ENCODE measurements at regions not wholly inside any gene's neighbourhood (a gene's known extent, or its start where the extent isn't known, plus 50 kb on each side); places are given as distances from the start of the nearest gene placed in this dataset.

DNA sequence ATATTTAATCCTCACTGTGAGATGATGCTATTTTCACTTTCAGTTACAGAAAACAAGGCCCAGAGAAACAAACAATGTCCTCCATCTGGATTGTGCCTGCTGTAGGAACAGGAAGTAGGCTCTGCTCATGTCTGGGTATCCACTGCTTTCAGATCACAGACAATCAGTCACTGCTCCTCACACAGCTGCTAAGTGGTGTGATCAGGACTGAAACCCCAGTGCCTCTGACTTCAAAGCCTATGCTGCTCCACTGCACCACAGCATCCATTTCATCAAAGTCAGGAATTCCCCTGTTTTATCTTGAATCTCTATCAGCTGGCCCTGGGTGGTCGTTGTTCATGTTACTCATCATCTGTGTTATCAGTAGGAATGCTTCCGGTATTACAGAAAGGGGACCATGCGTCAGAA is 303.8 kb upstream of the TRIB2 start:
- no peak for TF ChIP-seq YY1 (IDR thresholded peaks at IDR 0.05; ENCODE audit: extremely low read depth, insufficient replicate concordance, low read depth, low read length)
- CTCF ChIA-PET, result no interaction called here
- H3K4me2 ChIP-seq (ENCODE audit: low read length), result no peak overlapping the region

DNA sequence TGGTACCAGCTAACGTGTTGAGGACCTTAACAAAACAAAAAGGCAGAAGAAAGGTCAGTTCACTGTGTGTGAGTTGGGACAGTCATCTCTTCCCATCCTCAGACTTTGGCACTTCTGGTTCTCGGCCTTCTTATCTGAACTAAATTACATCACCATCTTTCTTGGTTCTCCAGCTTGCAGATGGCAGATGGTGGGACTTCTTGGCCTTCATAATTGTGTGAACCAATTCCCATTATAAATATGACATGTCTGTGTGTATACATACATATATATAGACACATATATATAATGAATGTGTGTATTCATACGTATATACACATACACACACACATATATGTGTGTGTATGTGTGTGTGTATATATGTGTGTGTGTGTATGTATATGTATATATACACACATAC is 301.2 kb upstream of the TRIB2 start:
- intact Hi-C loops (cut with micrococcal nuclease), result no loop called here
- Histone ChIP-seq H3K79me2 (ENCODE audit: insufficient read depth, low read length) (no peaks in the 10 kb centered on the region), H3K9me3 (ENCODE audit: control insufficient read depth in 1 of 2, insufficient read depth in 1 of 2, low read depth in 1 of 2, low read length in 2 of 2) (no peaks in the 10 kb centered on the region), H3K36me3 (ENCODE audit: control insufficient read depth in 1 of 2, insufficient read depth in 2 of 2, low read length in 2 of 2) (no peaks in the 10 kb centered on the region), H3K9ac (ENCODE audit: low read length) (no peak overlapping the region), H2AFZ (ENCODE audit: low read depth, low read length, poor library complexity, severe bottlenecking) (no peak overlapping the region), H3K4me2 (ENCODE audit: low read length) (no peak overlapping the region), H4K20me1 (ENCODE audit: insufficient read depth) (no peaks in the 10 kb centered on the region), H3K27ac (ENCODE audit: low read depth, low read length) (no peak overlapping the region), H3K27me3 (ENCODE audit: insufficient read depth, low read length) (no peaks in the 10 kb centered on the region), H3K4me1 (ENCODE audit: control insufficient read depth in 1 of 2, insufficient read depth in 2 of 2, low read length in 2 of 2) (no peaks in the 10 kb centered on the region), H3K9me2 (ENCODE audit: insufficient read depth) (no peaks in the 10 kb centered on the region), H3K4me3 (replicated peaks in 1 of 2; ENCODE audit: low read depth in 1 of 2, low read length in 2 of 2) (no peak overlapping the region)
- CTCF ChIA-PET, result interaction anchor here (1.1 kb wide), 1 partner anchor 591 kb away, joined by 4 read pairs; no protein-coding TSS in a partner anchor
- RAD21 ChIA-PET (ENCODE audit: low non-redundant PET in 1 of 2, low total read pairs in 2 of 2, uncharacterized antibody in 2 of 2, unreplicated experiment in 2 of 2), result no interaction called here
- DNase-seq (ENCODE audit: low read depth, low spot score) (no peak), ATAC-seq (no peak)
- POLR2A ChIA-PET, result no interaction called here
- TF ChIP-seq SP1 (IDR thresholded peaks at IDR 0.05; ENCODE audit: low read depth) (no peak), CBX3 (IDR thresholded peaks at IDR 0.05; ENCODE audit: low read depth) (no peak), POLR2A (IDR thresholded peaks at IDR 0.05; ENCODE audit: borderline replicate concordance, extremely low read depth, insufficient read depth, insufficient read length) (no peak), EGR1 (IDR thresholded peaks at IDR 0.05; ENCODE audit: low read depth) (no peak), SRF (IDR thresholded peaks at IDR 0.05; ENCODE audit: low read depth) (no peak), TCF7L2 (IDR thresholded peaks at IDR 0.05; ENCODE audit: borderline replicate concordance, extremely low read depth, insufficient read depth, insufficient read length) (no peak), FOSL1 (IDR thresholded peaks at IDR 0.05; ENCODE audit: low read depth) (no peak), ZNF274 (IDR thresholded peaks at IDR 0.05; ENCODE audit: low read depth, low read length) (no peak), ELF1 (IDR thresholded peaks at IDR 0.05; ENCODE audit: borderline replicate concordance, low read depth) (no peak), SIN3A (IDR thresholded peaks at IDR 0.05; ENCODE audit: low read depth) (no peak), YY1 (IDR thresholded peaks at IDR 0.05; ENCODE audit: extremely low read depth, insufficient replicate concordance, low read depth, low read length) (no peak)
- TF ChIP-seq, protein P1, sequence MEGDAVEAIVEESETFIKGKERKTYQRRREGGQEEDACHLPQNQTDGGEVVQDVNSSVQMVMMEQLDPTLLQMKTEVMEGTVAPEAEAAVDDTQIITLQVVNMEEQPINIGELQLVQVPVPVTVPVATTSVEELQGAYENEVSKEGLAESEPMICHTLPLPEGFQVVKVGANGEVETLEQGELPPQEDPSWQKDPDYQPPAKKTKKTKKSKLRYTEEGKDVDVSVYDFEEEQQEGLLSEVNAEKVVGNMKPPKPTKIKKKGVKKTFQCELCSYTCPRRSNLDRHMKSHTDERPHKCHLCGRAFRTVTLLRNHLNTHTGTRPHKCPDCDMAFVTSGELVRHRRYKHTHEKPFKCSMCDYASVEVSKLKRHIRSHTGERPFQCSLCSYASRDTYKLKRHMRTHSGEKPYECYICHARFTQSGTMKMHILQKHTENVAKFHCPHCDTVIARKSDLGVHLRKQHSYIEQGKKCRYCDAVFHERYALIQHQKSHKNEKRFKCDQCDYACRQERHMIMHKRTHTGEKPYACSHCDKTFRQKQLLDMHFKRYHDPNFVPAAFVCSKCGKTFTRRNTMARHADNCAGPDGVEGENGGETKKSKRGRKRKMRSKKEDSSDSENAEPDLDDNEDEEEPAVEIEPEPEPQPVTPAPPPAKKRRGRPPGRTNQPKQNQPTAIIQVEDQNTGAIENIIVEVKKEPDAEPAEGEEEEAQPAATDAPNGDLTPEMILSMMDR (IDR thresholded peaks at IDR 0.05 in 2 of 3, conservative IDR thresholded peaks at IDR 0.05 in 1 of 3; ENCODE audit: borderline replicate concordance in 1 of 3, insufficient read depth in 1 of 3, low read depth in 2 of 3, low read length in 2 of 3), result no peak
- TF ChIP-seq, protein P2, sequence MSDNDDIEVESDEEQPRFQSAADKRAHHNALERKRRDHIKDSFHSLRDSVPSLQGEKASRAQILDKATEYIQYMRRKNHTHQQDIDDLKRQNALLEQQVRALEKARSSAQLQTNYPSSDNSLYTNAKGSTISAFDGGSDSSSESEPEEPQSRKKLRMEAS (IDR thresholded peaks at IDR 0.05), result no peak
- TF ChIP-seq, protein P3, sequence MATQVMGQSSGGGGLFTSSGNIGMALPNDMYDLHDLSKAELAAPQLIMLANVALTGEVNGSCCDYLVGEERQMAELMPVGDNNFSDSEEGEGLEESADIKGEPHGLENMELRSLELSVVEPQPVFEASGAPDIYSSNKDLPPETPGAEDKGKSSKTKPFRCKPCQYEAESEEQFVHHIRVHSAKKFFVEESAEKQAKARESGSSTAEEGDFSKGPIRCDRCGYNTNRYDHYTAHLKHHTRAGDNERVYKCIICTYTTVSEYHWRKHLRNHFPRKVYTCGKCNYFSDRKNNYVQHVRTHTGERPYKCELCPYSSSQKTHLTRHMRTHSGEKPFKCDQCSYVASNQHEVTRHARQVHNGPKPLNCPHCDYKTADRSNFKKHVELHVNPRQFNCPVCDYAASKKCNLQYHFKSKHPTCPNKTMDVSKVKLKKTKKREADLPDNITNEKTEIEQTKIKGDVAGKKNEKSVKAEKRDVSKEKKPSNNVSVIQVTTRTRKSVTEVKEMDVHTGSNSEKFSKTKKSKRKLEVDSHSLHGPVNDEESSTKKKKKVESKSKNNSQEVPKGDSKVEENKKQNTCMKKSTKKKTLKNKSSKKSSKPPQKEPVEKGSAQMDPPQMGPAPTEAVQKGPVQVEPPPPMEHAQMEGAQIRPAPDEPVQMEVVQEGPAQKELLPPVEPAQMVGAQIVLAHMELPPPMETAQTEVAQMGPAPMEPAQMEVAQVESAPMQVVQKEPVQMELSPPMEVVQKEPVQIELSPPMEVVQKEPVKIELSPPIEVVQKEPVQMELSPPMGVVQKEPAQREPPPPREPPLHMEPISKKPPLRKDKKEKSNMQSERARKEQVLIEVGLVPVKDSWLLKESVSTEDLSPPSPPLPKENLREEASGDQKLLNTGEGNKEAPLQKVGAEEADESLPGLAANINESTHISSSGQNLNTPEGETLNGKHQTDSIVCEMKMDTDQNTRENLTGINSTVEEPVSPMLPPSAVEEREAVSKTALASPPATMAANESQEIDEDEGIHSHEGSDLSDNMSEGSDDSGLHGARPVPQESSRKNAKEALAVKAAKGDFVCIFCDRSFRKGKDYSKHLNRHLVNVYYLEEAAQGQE (IDR thresholded peaks at IDR 0.05; ENCODE audit: low read depth), result no peak
- BruUV-seq (replicated peaks), result no TSS peak

More for the DNA sequence above, 303.8 kb upstream of the TRIB2 start:
- no peaks in the 10 kb centered on the region for H3K9me3 ChIP-seq (ENCODE audit: control insufficient read depth in 1 of 2, insufficient read depth in 1 of 2, low read depth in 1 of 2, low read length in 2 of 2)
- no peak overlapping the region for H3K9ac ChIP-seq (ENCODE audit: low read length)
- H2AFZ ChIP-seq (ENCODE audit: low read depth, low read length, poor library complexity, severe bottlenecking), result no peak overlapping the region
- BruUV-seq (replicated peaks), result no TSS peak
- H3K4me3 ChIP-seq (replicated peaks in 1 of 2; ENCODE audit: low read depth in 1 of 2, low read length in 2 of 2), result no peak overlapping the region
- H3K9me2 ChIP-seq (ENCODE audit: insufficient read depth), result no peaks in the 10 kb centered on the region
- no peak overlapping the region for H3K27ac ChIP-seq (ENCODE audit: low read depth, low read length)
- no peaks in the 10 kb centered on the region for H3K4me1 ChIP-seq (ENCODE audit: control insufficient read depth in 1 of 2, insufficient read depth in 2 of 2, low read length in 2 of 2)
- ATAC-seq (no peak), DNase-seq (ENCODE audit: low read depth, low spot score) (no peak)
- no peaks in the 10 kb centered on the region for H3K27me3 ChIP-seq (ENCODE audit: insufficient read depth, low read length)
- H3K36me3 ChIP-seq (ENCODE audit: control insufficient read depth in 1 of 2, insufficient read depth in 2 of 2, low read length in 2 of 2), result no peaks in the 10 kb centered on the region
- H4K20me1 ChIP-seq (ENCODE audit: insufficient read depth), result no peaks in the 10 kb centered on the region
- ChIA-PET RAD21 (ENCODE audit: low non-redundant PET in 1 of 2, low total read pairs in 2 of 2, uncharacterized antibody in 2 of 2, unreplicated experiment in 2 of 2) (no interaction called here), POLR2A (no interaction called here)
- intact Hi-C loops (cut with micrococcal nuclease), result no loop called here
- H3K79me2 ChIP-seq (ENCODE audit: insufficient read depth, low read length), result no peaks in the 10 kb centered on the region
